ENCODE measurements at regions not wholly inside any gene's neighbourhood (a gene's known extent, or its start where the extent isn't known, plus 50 kb on each side); places are given as distances from the start of the nearest gene placed in this dataset.

DNA sequence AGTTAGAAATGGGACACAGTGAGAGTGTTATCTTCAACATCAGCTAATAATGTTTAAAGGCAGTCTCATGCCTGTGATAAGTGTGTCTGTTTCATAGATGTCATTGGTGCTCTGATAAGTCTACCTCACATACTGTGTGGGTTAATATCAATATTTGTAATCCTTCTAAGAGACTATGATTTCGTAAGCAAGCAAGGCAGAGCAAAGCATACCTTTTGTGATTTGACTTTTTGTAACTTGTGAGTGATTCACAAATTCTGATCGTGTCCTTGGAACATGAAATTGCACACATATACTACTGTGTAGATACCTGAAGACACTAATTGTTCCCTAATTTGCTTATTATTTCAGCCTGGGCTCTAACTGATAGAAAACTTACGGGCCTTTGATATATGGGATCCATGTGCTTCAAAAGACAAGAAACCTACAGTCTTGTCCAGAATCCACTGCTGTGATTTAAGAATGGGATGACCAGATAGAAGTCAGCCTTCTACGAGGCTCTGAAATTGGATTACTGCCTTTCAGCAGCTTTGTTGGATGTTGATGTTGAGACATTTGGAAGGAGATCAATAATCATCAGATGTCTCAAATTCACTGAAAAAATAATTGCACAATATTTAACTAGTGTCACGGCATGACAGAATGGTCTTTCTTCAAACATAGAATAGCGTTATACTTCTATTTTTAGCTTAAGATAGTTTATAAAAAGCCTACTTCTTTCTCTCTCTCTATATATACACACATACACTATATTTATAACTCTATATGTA lies 63.2 kb upstream of the KLF6 start:
- no peak for DNase-seq
- H3K4me1 Mint-ChIP-seq (ENCODE audit: low read depth) = peaks cover 49% of the 10 kb centered on the region
- H3K9me3 Mint-ChIP-seq = peaks cover 1 to 5% of the 10 kb centered on the region in 2 donors
- no peak overlapping the region for H3K27ac Mint-ChIP-seq
- peaks cover 2 to 5% of the 10 kb centered on the region in 2 donors for H3K36me3 Mint-ChIP-seq (ENCODE audit: insufficient read depth in 2 of 2)
- no peak overlapping the region for H3K4me3 Mint-ChIP-seq
- no peak for ATAC-seq (replicated peaks in 1 of 2)
- no peaks in the 10 kb centered on the region for H3K27me3 Mint-ChIP-seq (ENCODE audit: low read depth)

DNA sequence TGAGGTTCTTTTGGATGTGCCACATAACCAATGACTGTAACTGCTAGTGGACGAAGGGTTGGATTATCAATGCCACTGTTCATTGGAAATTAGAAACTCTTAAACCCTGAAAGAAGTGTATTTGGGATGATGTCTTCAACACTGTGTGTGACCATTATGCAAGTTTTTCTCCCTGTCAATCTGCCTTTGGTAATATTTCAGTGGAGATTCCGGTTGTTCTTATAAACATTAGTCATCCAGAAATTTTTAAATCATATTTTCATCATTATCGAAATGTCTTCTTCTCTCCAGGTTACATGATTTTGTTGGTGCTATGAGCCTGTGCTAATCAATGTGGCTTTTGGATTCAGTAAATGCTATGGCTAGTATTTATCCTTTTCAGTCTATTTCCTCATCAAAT lies 61.7 kb upstream of the KLF6 start:
- Mint-ChIP-seq H3K4me3 (no peak overlapping the region), H3K9me3 (peaks cover 1 to 5% of the 10 kb centered on the region in 2 donors), H3K27ac (no peak overlapping the region), H3K4me1 (ENCODE audit: low read depth) (peaks cover 34% of the 10 kb centered on the region), H3K36me3 (ENCODE audit: insufficient read depth in 2 of 2) (peaks cover 2 to 5% of the 10 kb centered on the region in 2 donors), H3K27me3 (ENCODE audit: low read depth) (no peaks in the 10 kb centered on the region)
- ATAC-seq (replicated peaks in 1 of 2) = no peak
- no peak for DNase-seq

DNA sequence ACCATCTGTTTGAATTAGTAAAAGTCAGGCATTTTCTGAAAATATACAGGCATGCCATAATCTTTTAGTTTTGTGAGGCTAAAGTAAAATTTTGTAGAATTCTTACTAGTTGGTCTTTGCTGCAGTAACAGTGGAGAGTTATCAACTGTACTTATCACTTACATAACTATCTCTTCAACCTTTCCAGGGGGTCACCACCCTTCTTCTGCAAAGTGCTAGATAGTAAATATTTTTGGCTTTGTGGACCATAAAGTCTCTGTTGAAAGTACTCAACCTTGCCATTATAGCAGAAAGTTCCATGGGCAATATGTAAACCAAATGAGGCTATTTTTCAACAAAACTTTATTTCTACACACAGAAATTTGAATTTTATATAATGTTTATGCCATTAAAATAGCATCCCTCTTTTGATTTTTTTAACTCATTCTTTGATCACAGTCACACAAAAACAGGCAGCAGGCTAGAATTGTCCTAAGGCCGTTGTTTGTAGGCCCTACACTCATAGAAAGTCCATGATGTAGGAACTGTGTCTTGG lies 59.5 kb upstream of the KLF6 start:
- Mint-ChIP-seq H3K27me3 (ENCODE audit: low read depth) (no peaks in the 10 kb centered on the region), H3K9me3 (peaks cover 1 to 3% of the 10 kb centered on the region in 2 donors), H3K4me3 (no peak overlapping the region), H3K4me1 (ENCODE audit: low read depth) (peaks cover 24% of the 10 kb centered on the region), H3K36me3 (ENCODE audit: insufficient read depth in 2 of 2) (no peaks in the 10 kb centered on the region), H3K27ac (no peak overlapping the region)
- ATAC-seq (replicated peaks in 1 of 2) (no peak), DNase-seq (no peak)

DNA sequence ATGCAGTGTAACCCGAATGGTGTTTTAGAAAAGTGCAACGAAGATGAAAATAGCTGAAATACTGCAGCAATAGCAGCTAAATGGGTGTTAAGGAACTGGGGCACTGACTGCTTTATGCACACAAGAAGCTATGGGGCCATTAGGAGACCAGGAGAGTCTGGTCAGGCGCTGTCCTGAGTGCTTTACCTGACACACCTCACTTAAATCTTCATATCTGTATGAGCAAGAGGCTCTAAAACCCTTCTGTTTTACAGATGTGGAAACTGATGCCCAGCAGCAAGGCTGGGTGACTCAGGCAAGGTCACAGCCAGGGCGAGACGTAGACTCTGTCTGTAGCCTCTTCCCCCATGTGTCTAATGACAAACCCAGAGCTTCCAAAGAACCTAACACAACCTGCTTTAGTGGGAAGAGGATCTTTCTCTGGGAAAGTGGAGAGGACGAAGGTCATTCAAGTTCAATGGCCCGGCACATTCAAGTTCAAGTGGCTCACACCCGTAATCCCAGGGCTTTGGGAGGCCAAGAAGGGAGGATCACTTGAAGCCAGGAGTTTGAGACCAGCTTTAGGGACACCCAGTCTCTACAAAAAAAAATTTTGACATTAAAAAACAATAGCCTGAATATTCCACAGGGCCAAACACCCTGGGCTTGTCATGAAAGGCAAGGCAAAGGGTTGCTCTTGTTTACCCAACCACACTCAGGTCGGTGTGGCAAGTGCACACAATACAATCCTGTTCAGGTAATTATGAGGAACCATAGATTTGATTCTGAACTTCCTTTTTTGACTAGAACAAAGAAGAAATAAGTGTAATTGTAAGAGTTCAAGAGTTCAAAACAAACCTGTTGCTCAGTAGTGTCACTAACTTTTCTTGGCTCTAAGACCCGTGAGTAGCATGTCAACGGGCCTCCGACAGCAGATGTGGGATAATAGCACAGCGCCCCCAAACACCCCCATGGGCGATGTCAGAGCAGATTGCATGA lies 53.7 kb upstream of the KLF6 start:
- H3K9me3 Mint-ChIP-seq = peaks cover 1% of the 10 kb centered on the region in 2 donors
- peaks cover 61% of the 10 kb centered on the region for H3K4me1 Mint-ChIP-seq (ENCODE audit: low read depth)
- no peak overlapping the region for H3K4me3 Mint-ChIP-seq
- no peak overlapping the region for H3K27ac Mint-ChIP-seq
- peaks cover 0 to 2% of the 10 kb centered on the region in 2 donors for H3K36me3 Mint-ChIP-seq (ENCODE audit: insufficient read depth in 2 of 2)
- DNase-seq (no peak), ATAC-seq (replicated peaks in 1 of 2) (peak in 1 of 2 donors; percentile 31)
- H3K27me3 Mint-ChIP-seq (ENCODE audit: low read depth) = no peaks in the 10 kb centered on the region

DNA sequence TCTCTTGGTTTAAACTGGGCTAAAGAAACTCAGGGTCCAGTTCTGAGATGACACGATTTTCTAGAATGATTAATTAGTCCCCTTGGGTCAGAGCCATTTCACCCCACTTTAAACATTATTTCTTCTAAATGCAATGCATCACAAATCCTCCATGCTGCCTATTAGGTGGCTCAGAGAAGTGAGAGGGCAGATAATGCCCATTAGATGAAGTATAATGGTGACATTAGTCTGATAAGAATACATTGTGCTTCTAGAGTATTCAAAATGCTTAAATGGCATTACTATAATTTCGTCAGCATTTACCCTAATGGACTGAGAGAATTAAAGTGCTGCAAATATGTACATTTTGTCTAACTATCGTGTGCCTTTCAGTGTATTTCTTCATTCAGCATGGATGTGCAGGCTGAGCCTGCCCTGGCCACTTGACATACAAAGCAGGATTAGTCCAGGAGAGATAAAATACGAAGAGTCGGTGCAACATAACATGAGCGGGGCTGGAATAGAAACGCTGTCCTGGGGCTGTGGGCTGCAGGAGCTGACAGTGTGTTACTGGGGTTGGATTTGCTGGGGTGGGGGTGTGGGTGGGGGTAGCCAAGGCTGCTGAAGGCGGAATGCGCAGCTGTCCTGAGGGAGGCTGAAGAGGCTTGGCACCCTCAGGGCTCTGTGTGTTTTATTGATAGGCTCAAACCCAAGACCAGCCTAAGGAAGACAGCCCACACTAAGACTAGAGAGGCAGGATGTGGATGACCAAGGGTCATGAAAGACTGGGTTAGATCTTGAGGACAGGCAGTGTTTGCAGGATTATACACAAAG lies 52.8 kb upstream of the KLF6 start:
- Mint-ChIP-seq H3K4me1 (ENCODE audit: low read depth) (peaks cover 69% of the 10 kb centered on the region), H3K27me3 (ENCODE audit: low read depth) (no peaks in the 10 kb centered on the region), H3K9me3 (peaks cover 0 to 1% of the 10 kb centered on the region in 2 donors), H3K36me3 (ENCODE audit: insufficient read depth in 2 of 2) (peaks cover 0 to 2% of the 10 kb centered on the region in 2 donors), H3K27ac (peak overlapping the region; percentile 99), H3K4me3 (peak overlapping the region in 1 of 2 donors; percentile 6)
- ATAC-seq (replicated peaks in 1 of 2) (no peak), DNase-seq (no peak)

DNA sequence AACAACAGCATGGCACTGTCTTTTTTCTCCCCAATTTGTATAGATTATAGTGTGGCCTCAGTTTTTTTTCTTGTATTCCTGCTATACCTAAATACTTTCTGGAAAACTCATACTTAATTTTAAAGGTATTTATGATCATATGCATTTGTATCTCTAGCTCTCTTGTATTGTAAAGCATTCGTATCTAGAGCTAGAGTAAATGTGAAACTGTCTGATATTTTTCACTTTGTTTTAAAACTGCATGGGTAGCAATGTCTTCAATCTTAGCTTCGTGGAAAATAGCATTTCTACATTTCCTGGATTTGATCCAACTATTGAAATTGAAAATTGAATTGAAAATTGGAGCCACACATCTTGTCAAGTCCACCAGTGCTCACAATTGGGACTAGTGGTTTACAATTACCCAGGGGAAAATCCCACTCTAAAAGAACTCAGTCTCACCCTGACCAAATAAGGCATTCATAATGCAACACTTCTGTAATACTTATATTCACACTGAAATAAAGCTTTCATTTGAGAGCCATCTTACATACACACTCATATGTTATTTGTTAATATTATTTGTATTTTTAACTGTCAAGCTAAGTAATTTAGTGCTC lies 51.3 kb upstream of the KLF6 start:
- peaks cover 84% of the 10 kb centered on the region for H3K4me1 Mint-ChIP-seq (ENCODE audit: low read depth)
- H3K36me3 Mint-ChIP-seq (ENCODE audit: insufficient read depth in 2 of 2) = peaks cover 0 to 2% of the 10 kb centered on the region in 2 donors
- no peak for DNase-seq
- ATAC-seq (replicated peaks in 1 of 2) = peak; percentile 92 to 93
- H3K4me3 Mint-ChIP-seq = peak overlapping the region; percentile 53 to 92
- peak overlapping the region; percentile 99 for H3K27ac Mint-ChIP-seq
- H3K27me3 Mint-ChIP-seq (ENCODE audit: low read depth) = no peaks in the 10 kb centered on the region
- peaks cover 0 to 1% of the 10 kb centered on the region in 2 donors for H3K9me3 Mint-ChIP-seq

DNA sequence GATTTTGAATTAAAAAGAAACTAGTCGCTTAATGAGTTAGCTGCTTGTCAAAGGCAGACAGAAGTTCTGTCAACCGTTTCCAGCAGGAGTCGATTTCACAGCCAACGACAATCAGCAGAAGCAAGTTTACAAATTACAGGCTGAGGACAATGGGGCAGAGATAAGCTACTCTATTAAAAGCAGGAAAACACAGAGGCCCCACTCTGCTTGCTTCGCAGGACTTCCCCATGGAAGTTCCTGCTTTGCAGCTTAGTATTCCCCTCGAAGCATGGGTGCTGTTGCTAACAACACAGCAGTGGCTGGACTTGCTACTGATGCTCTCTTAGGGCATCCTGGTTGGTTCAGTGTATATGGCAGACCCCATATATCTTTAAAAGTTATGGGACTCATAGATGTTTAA lies 50.8 kb upstream of the KLF6 start:
- peaks cover 0 to 1% of the 10 kb centered on the region in 2 donors for H3K9me3 Mint-ChIP-seq
- H3K27ac Mint-ChIP-seq = peak overlapping the region; percentile 99
- H3K4me1 Mint-ChIP-seq (ENCODE audit: low read depth) = peaks cover 87% of the 10 kb centered on the region
- DNase-seq (no peak), ATAC-seq (replicated peaks in 1 of 2) (peak; percentile 24 to 46)
- no peaks in the 10 kb centered on the region for H3K27me3 Mint-ChIP-seq (ENCODE audit: low read depth)
- peaks cover 0 to 2% of the 10 kb centered on the region in 2 donors for H3K36me3 Mint-ChIP-seq (ENCODE audit: insufficient read depth in 2 of 2)
- peak overlapping the region; percentile 53 to 92 for H3K4me3 Mint-ChIP-seq

DNA sequence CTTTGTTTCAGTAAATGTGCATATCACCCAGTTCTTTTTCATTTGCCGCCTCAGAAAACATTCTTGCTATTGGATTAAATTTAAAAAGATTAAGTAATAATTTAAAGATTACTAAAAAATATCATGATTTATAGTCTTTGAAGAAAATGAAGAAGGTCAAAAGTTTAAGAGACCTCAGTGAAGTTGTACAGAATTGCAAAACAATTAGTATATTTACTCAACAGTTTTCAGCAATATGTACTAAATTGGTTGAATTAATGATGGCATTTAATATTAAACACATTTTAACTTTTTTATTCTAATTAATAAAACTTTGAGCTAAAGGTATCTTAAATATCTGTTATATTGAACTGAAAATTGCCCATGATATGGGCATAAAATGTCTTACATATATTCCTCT lies 49.9 kb upstream of the KLF6 start:
- H3K4me3 Mint-ChIP-seq = no peak overlapping the region
- H3K27me3 Mint-ChIP-seq (ENCODE audit: low read depth) = no peaks in the 10 kb centered on the region
- H3K9me3 Mint-ChIP-seq = peaks cover 0 to 1% of the 10 kb centered on the region in 2 donors
- no peak for DNase-seq
- peaks cover 87% of the 10 kb centered on the region for H3K4me1 Mint-ChIP-seq (ENCODE audit: low read depth)
- H3K36me3 Mint-ChIP-seq (ENCODE audit: insufficient read depth in 2 of 2) = peaks cover 0 to 2% of the 10 kb centered on the region in 2 donors
- no peak for ATAC-seq (replicated peaks in 1 of 2)
- H3K27ac Mint-ChIP-seq = no peak overlapping the region
